Common myeloid progenitor, CD34-positive (primary cell): ENCODE measurements at regions not wholly inside any gene's neighbourhood (a gene's known extent, or its start where the extent isn't known, plus 50 kb on each side); places are given as distances from the start of the nearest gene placed in this dataset.
"Not testable (repeated sequence)": the region's sequence is repeated elsewhere in the genome, so short reads cannot be mapped to it uniquely, and the experiment has no call there.

Experiments used
- CTCF ChIA-PET: fragments of 350-600 bp; sonication (Branson Sonifier 250); formaldehyde crosslinking; loops from one replicate; lab custom pipeline; 2021; ENCODE audit warnings: antibody characterized with exemption; lab: Charles Lee
- POLR2A ChIA-PET: fragments of 350-600 bp; sonication (Branson Sonifier 250); formaldehyde crosslinking; loops from one replicate; lab custom pipeline; 2021; ENCODE audit warnings: antibody characterized with exemption; lab: Charles Lee
- DNase-seq, 3 donors: peaks; one replicate each; pipeline versions ENCODE4 v3.0.0 to v3.0.0-alpha.2; 2013
- H3K27ac ChIP-seq, 2 experiments: 1 replicate in 1 of 2; 2 replicates in 1 of 2; pipeline ENCODE4 v1.7.0; 2013; ENCODE audit warnings: inconsistent platforms in 2 of 2, low read length in 2 of 2, mild to moderate bottlenecking in 2 of 2, low read depth in 1 of 2, moderate library complexity in 1 of 2; ENCODE audit not compliant: severe bottlenecking in 2 of 2, insufficient read depth in 1 of 2, poor library complexity in 1 of 2
- H3K27me3 ChIP-seq, 5 experiments: replicated peaks in 2 of 5; 1 replicate in 3 of 5; 2 replicates in 2 of 5; pipeline versions ENCODE4 v1.6.1 to v1.7.0; 2013; ENCODE audit warnings: low read length in 4 of 5, mild to moderate bottlenecking in 2 of 5, moderate library complexity in 2 of 5, inconsistent platforms in 1 of 5; ENCODE audit not compliant: insufficient read depth in 5 of 5, control insufficient read depth in 4 of 5
- H3K36me3 ChIP-seq, 4 experiments: 1 replicate in 2 of 4; 2 replicates in 2 of 4; pipeline versions ENCODE4 v1.6.1 to v1.7.0; 2013; ENCODE audit warnings: low read length in 3 of 4, control low read depth in 1 of 4, mild to moderate bottlenecking in 1 of 4; ENCODE audit not compliant: control insufficient read depth in 4 of 4, insufficient read depth in 4 of 4
- H3K4me1 ChIP-seq, 4 experiments: 1 replicate in 3 of 4; 2 replicates in 1 of 4; pipeline versions ENCODE4 v1.6.1 to v1.7.1; 2013; ENCODE audit warnings: low read length in 3 of 4, mild to moderate bottlenecking in 3 of 4, control low read depth in 1 of 4, inconsistent platforms in 1 of 4, moderate library complexity in 1 of 4; ENCODE audit not compliant: control insufficient read depth in 4 of 4, insufficient read depth in 4 of 4; ENCODE audit errors: control extremely low read depth in 1 of 4
- H3K4me3 ChIP-seq, 7 experiments: 1 replicate in 4 of 7; 2 replicates in 3 of 7; pipeline versions ENCODE4 v1.5.1 to v1.7.0; 2013; ENCODE audit warnings: mild to moderate bottlenecking in 7 of 7, low read length in 6 of 7, moderate library complexity in 6 of 7, inconsistent platforms in 2 of 7, low read depth in 2 of 7, control low read depth in 1 of 7; ENCODE audit not compliant: insufficient read depth in 4 of 7, control insufficient read depth in 1 of 7; ENCODE audit errors: extremely low read depth in 1 of 7
- H3K9me3 ChIP-seq, 5 experiments: 1 replicate in 4 of 5; 2 replicates in 1 of 5; pipeline versions ENCODE4 v1.6.1 to v1.7.1; 2013; ENCODE audit warnings: low read length in 4 of 5, mild to moderate bottlenecking in 2 of 5, inconsistent platforms in 1 of 5, low read depth in 1 of 5, moderate library complexity in 1 of 5; ENCODE audit not compliant: control insufficient read depth in 4 of 5, insufficient read depth in 2 of 5; ENCODE audit errors: control extremely low read depth in 1 of 5
- WGBS: methylation state at CpG from one replicate; pipeline ENCODE4 v1.1.5; 2013; ENCODE audit not compliant: insufficient coverage; 5-methylcytosine and 5-hydroxymethylcytosine counted together

- no peak overlapping the region for H3K27ac ChIP-seq
- CTCF ChIA-PET = no interaction called here
- H3K4me1 ChIP-seq = peaks cover 2 to 9% (median 5%) of the 10 kb centered on the region in 4 experiments
- H3K9me3 ChIP-seq = no peaks in the 10 kb centered on the region
- H3K27me3 ChIP-seq = no peaks in the 10 kb centered on the region
- POLR2A ChIA-PET = no interaction called here
- WGBS = no CpG with 5 or more reads among the region's 3 CpGs
- H3K4me3 ChIP-seq = no peak overlapping the region
- peak; percentile 25 to 70 (median 65) for DNase-seq
- H3K36me3 ChIP-seq = no peaks in the 10 kb centered on the region
Observed at GRCh38 chr7:46752881-46753366, 829.0 kb downstream of the TNS3 start.

- 100% methylated on average over 5 of the region's 11 CpGs for WGBS
- H3K27ac ChIP-seq, CTCF ChIA-PET, POLR2A ChIA-PET, H3K36me3 ChIP-seq, H3K4me1 ChIP-seq, H3K27me3 ChIP-seq, H3K9me3 ChIP-seq, H3K4me3 ChIP-seq: not testable (repeated sequence)
- peak in 1 of 3 donors; percentile 5 for DNase-seq
Observed at GRCh38 chr7:46751927-46752723, 829.8 kb downstream of the TNS3 start.

GRCh38 chr7:46751471-46751870 is 830.4 kb upstream of the IGFBP3 start:
- no peaks in the 10 kb centered on the region for H3K36me3 ChIP-seq
- H3K27me3 ChIP-seq = no peaks in the 10 kb centered on the region
- ChIA-PET POLR2A (no interaction called here), CTCF (no interaction called here)
- no peaks in the 10 kb centered on the region for H3K9me3 ChIP-seq
- H3K27ac ChIP-seq = no peak overlapping the region
- H3K4me1 ChIP-seq = peaks cover 2 to 9% (median 5%) of the 10 kb centered on the region in 4 experiments
- no peak for DNase-seq
- H3K4me3 ChIP-seq = no peak overlapping the region
- WGBS = 92% methylated on average over 2 of the region's 4 CpGs

- no peaks in the 10 kb centered on the region for H3K27me3 ChIP-seq
- DNase-seq = no peak
- H3K4me1 ChIP-seq = peaks cover 2 to 9% (median 5%) of the 10 kb centered on the region in 4 experiments
- no peaks in the 10 kb centered on the region for H3K36me3 ChIP-seq
- H3K4me3 ChIP-seq = no peak overlapping the region
- ChIA-PET POLR2A (no interaction called here), CTCF (no interaction called here)
- H3K9me3 ChIP-seq = no peaks in the 10 kb centered on the region
- 95% methylated on average over 4 of the region's 4 CpGs for WGBS
- no peak overlapping the region for H3K27ac ChIP-seq
Observed at GRCh38 chr7:46750321-46750865, 829.3 kb upstream of the IGFBP3 start.

GRCh38 chr7:46747869-46748576 is 827.0 kb upstream of the IGFBP3 start:
- no peak overlapping the region for H3K4me3 ChIP-seq
- no peaks in the 10 kb centered on the region for H3K36me3 ChIP-seq
- ChIA-PET CTCF (no interaction called here), POLR2A (no interaction called here)
- 100% methylated on average over 2 of the region's 6 CpGs for WGBS
- no peaks in the 10 kb centered on the region for H3K9me3 ChIP-seq
- DNase-seq = no peak
- peaks cover 2 to 5% (median 3%) of the 10 kb centered on the region in 4 experiments for H3K4me1 ChIP-seq
- H3K27me3 ChIP-seq = no peaks in the 10 kb centered on the region
- H3K27ac ChIP-seq = no peak overlapping the region

- H3K36me3 ChIP-seq = no peaks in the 10 kb centered on the region
- CTCF ChIA-PET = no interaction called here
- H3K4me3 ChIP-seq = no peak overlapping the region
- H3K9me3 ChIP-seq = no peaks in the 10 kb centered on the region
- DNase-seq = no peak
- H3K4me1 ChIP-seq = no peaks in the 10 kb centered on the region
- WGBS = 86% methylated on average over 7 of the region's 13 CpGs
- no peak overlapping the region for H3K27ac ChIP-seq
- no peaks in the 10 kb centered on the region for H3K27me3 ChIP-seq
- POLR2A ChIA-PET = no interaction called here
Observed at GRCh38 chr7:46746695-46747687, 825.9 kb upstream of the IGFBP3 start.
